ENCODE measurements at regions not wholly inside any gene's neighbourhood (a gene's known extent, or its start where the extent isn't known, plus 50 kb on each side); places are given as distances from the start of the nearest gene placed in this dataset.
"Not testable (repeated sequence)": the region's sequence is repeated elsewhere in the genome, so short reads cannot be mapped to it uniquely, and the experiment has no call there.

GRCh38 chr3:102354818-102355515, 79.8 kb upstream of the ZPLD1 start:
- peak; percentile 3 for DNase-seq

GRCh38 chr3:102356506-102356905, 78.3 kb upstream of the ZPLD1 start:
- DNase-seq = no peak

- not testable (repeated sequence) for DNase-seq
Measured at GRCh38 chr3:102357313-102357712, 77.5 kb upstream of the ZPLD1 start.

- no peak for DNase-seq
Measured at GRCh38 chr3:102360183-102360860, 74.5 kb upstream of the ZPLD1 start.

GRCh38 chr3:102361101-102361500, 73.7 kb upstream of the ZPLD1 start:
- DNase-seq = no peak

GRCh38 chr3:102366116-102366515, 68.7 kb upstream of the ZPLD1 start:
- not testable (repeated sequence) for DNase-seq

- no peak for DNase-seq
Measured at GRCh38 chr3:102374863-102375634, 59.8 kb upstream of the ZPLD1 start.

- no peak for DNase-seq
Measured at GRCh38 chr3:102378216-102378615, 56.6 kb upstream of the ZPLD1 start.

GRCh38 chr3:102382201-102382600, 52.6 kb upstream of the ZPLD1 start:
- not testable (repeated sequence) for DNase-seq
